ENCODE measurements at regions not wholly inside any gene's neighbourhood (a gene's known extent, or its start where the extent isn't known, plus 50 kb on each side); places are given as distances from the start of the nearest gene placed in this dataset.

DNA sequence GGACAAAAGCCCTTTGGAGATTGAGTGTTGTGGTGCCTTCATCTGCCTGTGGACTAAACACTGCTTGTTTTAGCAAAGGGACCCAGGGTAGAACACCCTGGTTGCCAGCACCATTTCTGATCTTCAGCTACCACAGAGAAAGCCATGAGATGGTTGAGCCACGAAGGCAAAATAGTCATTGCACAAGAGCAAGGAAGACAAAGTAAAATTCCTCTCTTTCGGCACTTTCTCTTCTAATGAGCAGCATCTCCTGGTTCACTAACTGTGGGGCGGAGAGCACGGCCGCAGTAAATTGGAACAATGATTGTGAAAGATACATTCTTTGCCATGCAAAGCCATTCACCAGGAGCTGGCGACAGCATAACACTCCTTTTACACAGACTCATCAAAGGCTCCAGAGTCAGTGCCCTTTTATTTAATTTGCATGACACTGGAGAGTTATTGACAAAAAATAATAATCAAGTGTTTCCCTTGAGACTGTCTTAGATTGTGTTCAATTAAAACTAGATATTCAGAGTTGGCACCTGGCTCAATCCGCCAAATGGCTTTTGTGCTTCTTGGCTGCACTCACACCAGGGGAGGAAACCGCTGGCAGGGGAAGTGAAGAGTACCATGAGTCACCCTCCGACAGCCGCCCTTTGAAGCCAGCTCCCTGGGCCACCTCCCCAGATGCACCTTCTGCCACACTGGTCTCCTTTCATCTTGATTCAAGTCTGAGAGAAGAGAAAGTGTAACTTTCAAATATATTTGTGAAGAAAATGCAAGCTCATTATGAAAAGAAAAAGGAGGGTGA, 100.5 kb upstream of the MEIS1 start:
- Histone ChIP-seq H3K9ac (ENCODE audit: low read length) (no peak overlapping the region), H3K4me3 (ENCODE audit: low read depth in 1 of 2, low read length in 2 of 2) (no peak overlapping the region), H3K27ac (ENCODE audit: low read depth, low read length) (no peak overlapping the region), H3K9me3 (ENCODE audit: low read length) (no peaks in the 10 kb centered on the region), H3K36me3 (ENCODE audit: insufficient read depth, low read length) (no peaks in the 10 kb centered on the region), H3K27me3 (ENCODE audit: control insufficient read depth in 1 of 2, insufficient read depth in 2 of 2, low read length in 2 of 2) (no peaks in the 10 kb centered on the region), H3K4me1 (ENCODE audit: insufficient read depth, low read length) (no peaks in the 10 kb centered on the region)

GRCh38 chr2:66331176-66331575, 103.7 kb upstream of the MEIS1 start:
- no peak overlapping the region for H3K9ac ChIP-seq (ENCODE audit: low read length)

DNA sequence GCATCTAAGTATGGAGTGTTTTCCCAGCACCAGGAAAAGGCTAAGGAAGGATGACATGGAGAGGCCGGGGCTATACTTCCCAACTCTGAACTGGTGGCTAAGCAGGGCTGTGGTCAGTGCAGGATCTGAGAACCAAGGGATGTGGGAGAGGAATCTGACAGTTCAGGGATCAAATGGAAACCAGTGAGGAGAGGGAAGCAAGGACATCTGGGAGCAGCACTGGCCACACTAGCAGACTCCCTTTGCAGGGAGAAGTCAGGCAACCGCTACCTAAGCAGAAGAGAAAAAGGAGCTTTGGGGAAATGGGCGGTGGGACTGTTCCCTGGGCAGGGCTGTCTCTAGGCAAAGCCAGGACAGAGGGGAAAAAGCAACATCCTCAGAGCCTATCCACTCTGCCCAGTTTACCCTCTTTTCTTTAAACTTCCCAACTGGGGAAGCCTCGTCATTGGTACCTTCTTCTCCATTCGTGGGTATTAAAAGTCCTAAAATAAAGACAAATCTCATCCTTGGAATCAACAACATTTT, 105.8 kb upstream of the MEIS1 start:
- no peak overlapping the region for H3K9ac ChIP-seq (ENCODE audit: low read length)
- no peak overlapping the region for H3K27ac ChIP-seq (ENCODE audit: low read depth, low read length)
- no peaks in the 10 kb centered on the region for H3K27me3 ChIP-seq (ENCODE audit: control insufficient read depth in 1 of 2, insufficient read depth in 2 of 2, low read length in 2 of 2)
- H3K9me3 ChIP-seq (ENCODE audit: low read length): no peaks in the 10 kb centered on the region
- no peak overlapping the region for H3K4me3 ChIP-seq (ENCODE audit: low read depth in 1 of 2, low read length in 2 of 2)
- no peaks in the 10 kb centered on the region for H3K36me3 ChIP-seq (ENCODE audit: insufficient read depth, low read length)
- peaks cover 7% of the 10 kb centered on the region for H3K4me1 ChIP-seq (ENCODE audit: insufficient read depth, low read length)

More at GRCh38 chr2:66331176-66331575, 103.7 kb upstream of the MEIS1 start:
- H3K36me3 ChIP-seq (ENCODE audit: insufficient read depth, low read length): no peaks in the 10 kb centered on the region
- H3K27me3 ChIP-seq (ENCODE audit: control insufficient read depth in 1 of 2, insufficient read depth in 2 of 2, low read length in 2 of 2): no peaks in the 10 kb centered on the region
- H3K9me3 ChIP-seq (ENCODE audit: low read length): no peaks in the 10 kb centered on the region
- H3K27ac ChIP-seq (ENCODE audit: low read depth, low read length): no peak overlapping the region
- no peak overlapping the region for H3K4me3 ChIP-seq (ENCODE audit: low read depth in 1 of 2, low read length in 2 of 2)
- no peaks in the 10 kb centered on the region for H3K4me1 ChIP-seq (ENCODE audit: insufficient read depth, low read length)

GRCh38 chr2:66327066-66327740, 107.7 kb upstream of the MEIS1 start:
- peaks cover 20% of the 10 kb centered on the region for H3K4me1 ChIP-seq (ENCODE audit: insufficient read depth, low read length)

DNA sequence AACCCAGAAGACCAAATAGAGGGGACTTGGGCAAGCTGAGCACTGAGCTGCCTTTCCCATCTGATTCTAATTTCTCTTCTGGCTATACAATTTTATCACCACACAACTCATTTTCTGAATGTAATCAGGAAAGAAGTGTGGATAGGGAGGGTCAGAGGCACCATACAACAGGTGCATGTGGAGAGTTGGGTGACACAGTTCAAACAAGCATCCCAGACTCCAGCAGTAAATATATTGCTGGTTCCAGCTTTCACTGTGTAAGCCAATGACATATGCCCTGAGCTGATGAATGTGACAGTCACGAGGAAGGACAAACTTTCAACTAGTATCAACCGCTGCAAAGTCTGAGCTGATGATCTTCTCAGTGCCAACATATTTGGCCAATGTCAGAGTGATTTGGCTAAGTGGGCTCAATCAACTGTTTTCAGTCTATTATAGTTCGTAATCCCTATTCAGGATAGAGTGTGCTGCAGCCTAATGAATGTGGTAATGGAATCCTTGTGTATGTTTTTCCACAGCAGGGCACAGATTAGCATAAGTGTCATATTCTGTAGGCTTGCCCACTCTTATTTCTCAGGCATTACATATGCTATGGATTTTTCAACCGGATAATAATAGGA, 109.9 kb upstream of the MEIS1 start:
- Histone ChIP-seq H3K4me3 (ENCODE audit: low read depth in 1 of 2, low read length in 2 of 2) (no peak overlapping the region), H3K9me3 (ENCODE audit: low read length) (no peaks in the 10 kb centered on the region), H3K36me3 (ENCODE audit: insufficient read depth, low read length) (no peaks in the 10 kb centered on the region), H3K4me1 (ENCODE audit: insufficient read depth, low read length) (peaks cover 20% of the 10 kb centered on the region), H3K9ac (ENCODE audit: low read length) (no peak overlapping the region), H3K27ac (ENCODE audit: low read depth, low read length) (no peak overlapping the region), H3K27me3 (ENCODE audit: control insufficient read depth in 1 of 2, insufficient read depth in 2 of 2, low read length in 2 of 2) (no peaks in the 10 kb centered on the region)

More at GRCh38 chr2:66327066-66327740, 107.7 kb upstream of the MEIS1 start:
- Histone ChIP-seq H3K27ac (ENCODE audit: low read depth, low read length) (no peak overlapping the region), H3K9me3 (ENCODE audit: low read length) (no peaks in the 10 kb centered on the region), H3K27me3 (ENCODE audit: control insufficient read depth in 1 of 2, insufficient read depth in 2 of 2, low read length in 2 of 2) (no peaks in the 10 kb centered on the region), H3K36me3 (ENCODE audit: insufficient read depth, low read length) (no peaks in the 10 kb centered on the region), H3K9ac (ENCODE audit: low read length) (no peak overlapping the region), H3K4me3 (ENCODE audit: low read depth in 1 of 2, low read length in 2 of 2) (no peak overlapping the region)

- no peaks in the 10 kb centered on the region for H3K9me3 ChIP-seq (ENCODE audit: low read length)
Observed at GRCh38 chr2:66324356-66324755, 110.6 kb upstream of the MEIS1 start.

DNA sequence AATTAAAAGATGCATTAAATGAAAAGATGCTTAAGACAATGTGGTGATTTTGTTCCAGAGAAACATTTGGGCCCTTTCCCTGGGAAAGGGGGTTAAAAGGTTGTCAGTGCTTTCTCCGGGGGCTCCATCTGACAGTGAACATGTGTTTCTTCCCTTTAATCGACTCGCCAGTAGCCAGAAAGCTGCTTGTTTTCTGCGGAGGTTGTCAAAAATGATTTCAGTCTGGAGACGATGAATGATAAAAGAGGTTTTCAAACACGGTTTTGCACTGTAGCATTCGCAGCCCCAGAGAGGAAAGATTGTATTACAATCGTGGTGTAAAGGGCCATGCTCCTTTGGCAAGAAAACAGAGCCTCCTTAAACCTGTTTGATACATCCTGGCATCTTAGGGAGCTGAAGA, 111.5 kb upstream of the MEIS1 start:
- no peak overlapping the region for H3K9ac ChIP-seq (ENCODE audit: low read length)
- H3K27me3 ChIP-seq (ENCODE audit: control insufficient read depth in 1 of 2, insufficient read depth in 2 of 2, low read length in 2 of 2): no peaks in the 10 kb centered on the region
- H3K27ac ChIP-seq (ENCODE audit: low read depth, low read length): no peak overlapping the region
- no peak overlapping the region for H3K4me3 ChIP-seq (ENCODE audit: low read depth in 1 of 2, low read length in 2 of 2)
- H3K36me3 ChIP-seq (ENCODE audit: insufficient read depth, low read length): no peaks in the 10 kb centered on the region
- peaks cover 20% of the 10 kb centered on the region for H3K4me1 ChIP-seq (ENCODE audit: insufficient read depth, low read length)
- H3K9me3 ChIP-seq (ENCODE audit: low read length): no peaks in the 10 kb centered on the region

More at GRCh38 chr2:66324356-66324755, 110.6 kb upstream of the MEIS1 start:
- no peaks in the 10 kb centered on the region for H3K36me3 ChIP-seq (ENCODE audit: insufficient read depth, low read length)
- no peak overlapping the region for H3K4me3 ChIP-seq (ENCODE audit: low read depth in 1 of 2, low read length in 2 of 2)
- no peaks in the 10 kb centered on the region for H3K27me3 ChIP-seq (ENCODE audit: control insufficient read depth in 1 of 2, insufficient read depth in 2 of 2, low read length in 2 of 2)
- no peak overlapping the region for H3K9ac ChIP-seq (ENCODE audit: low read length)
- H3K4me1 ChIP-seq (ENCODE audit: insufficient read depth, low read length): peaks cover 20% of the 10 kb centered on the region
- H3K27ac ChIP-seq (ENCODE audit: low read depth, low read length): no peak overlapping the region

DNA sequence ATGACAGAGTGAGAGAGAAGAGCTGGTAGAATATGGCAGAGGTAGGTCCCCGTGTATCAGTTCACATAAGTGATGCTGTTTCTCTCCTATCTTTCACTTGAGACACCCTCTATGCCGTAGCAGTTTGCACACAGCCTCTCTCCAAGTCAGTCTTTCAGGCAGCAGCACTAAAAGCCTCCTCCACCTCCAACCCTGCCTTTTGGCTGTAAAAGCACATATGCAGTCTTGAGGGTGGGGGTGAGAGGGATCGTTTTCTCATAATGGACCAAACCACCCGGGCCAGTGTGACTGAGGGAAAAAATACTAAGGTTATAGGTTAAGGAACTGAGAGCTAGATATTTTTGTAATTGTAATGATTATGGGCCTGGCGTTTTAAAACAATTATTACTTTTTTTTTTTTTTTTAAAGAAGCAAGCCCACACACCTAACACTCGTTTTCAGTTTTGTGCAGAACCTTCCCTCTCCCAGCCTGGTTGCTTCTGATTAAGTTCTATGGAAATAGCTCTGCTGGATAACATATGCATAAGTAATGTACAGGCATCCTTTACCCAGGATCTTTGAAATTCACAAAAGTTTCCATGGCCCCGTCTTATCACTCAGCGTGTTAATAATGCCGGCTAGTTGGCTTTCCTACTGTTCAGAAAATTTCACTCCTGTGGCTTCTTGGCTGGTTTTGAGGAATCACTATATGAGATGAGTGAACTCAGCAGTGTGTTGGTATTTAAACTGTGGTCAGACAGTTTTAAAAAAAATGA, 112.2 kb upstream of the MEIS1 start:
- H3K4me3 ChIP-seq (ENCODE audit: low read depth in 1 of 2, low read length in 2 of 2): no peak overlapping the region

DNA sequence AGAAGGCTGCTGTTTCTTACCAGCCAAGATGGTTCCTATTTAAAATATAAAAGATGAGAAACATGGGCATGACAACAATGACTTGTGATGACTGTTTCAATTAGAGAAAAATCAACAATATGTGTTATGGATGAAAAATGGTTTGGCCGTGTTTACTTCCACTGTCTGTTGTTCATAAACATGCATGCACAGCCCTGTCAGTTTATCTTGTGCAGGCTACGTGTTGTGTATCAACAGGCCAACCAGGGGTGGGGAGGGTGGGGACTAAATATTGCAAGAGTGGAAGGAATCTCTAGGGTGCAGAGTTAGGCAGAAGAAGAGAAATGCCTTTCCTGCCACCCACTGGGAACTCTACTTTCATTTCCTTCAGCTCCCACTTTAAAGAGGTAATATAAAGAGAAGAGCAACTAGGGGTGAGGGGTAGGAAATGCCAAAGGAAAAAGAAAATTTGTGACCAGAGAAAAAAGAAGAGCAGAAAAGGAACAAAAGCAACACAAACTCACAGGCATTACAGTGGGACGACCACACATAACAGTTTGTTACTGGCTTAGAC, 116.8 kb upstream of the MEIS1 start:
- H3K27me3 ChIP-seq (ENCODE audit: control insufficient read depth in 1 of 2, insufficient read depth in 2 of 2, low read length in 2 of 2): no peaks in the 10 kb centered on the region
- no peak overlapping the region for H3K9ac ChIP-seq (ENCODE audit: low read length)
- no peaks in the 10 kb centered on the region for H3K36me3 ChIP-seq (ENCODE audit: insufficient read depth, low read length)
- H3K4me1 ChIP-seq (ENCODE audit: insufficient read depth, low read length): peaks cover 2% of the 10 kb centered on the region
- no peak overlapping the region for H3K4me3 ChIP-seq (ENCODE audit: low read depth in 1 of 2, low read length in 2 of 2)
- no peak overlapping the region for H3K27ac ChIP-seq (ENCODE audit: low read depth, low read length)
- H3K9me3 ChIP-seq (ENCODE audit: low read length): peaks cover under 1% of the 10 kb centered on the region

More for the DNA sequence above, 112.2 kb upstream of the MEIS1 start:
- Histone ChIP-seq H3K36me3 (ENCODE audit: insufficient read depth, low read length) (no peaks in the 10 kb centered on the region), H3K27ac (ENCODE audit: low read depth, low read length) (no peak overlapping the region), H3K4me1 (ENCODE audit: insufficient read depth, low read length) (peaks cover 20% of the 10 kb centered on the region), H3K9ac (ENCODE audit: low read length) (no peak overlapping the region), H3K9me3 (ENCODE audit: low read length) (no peaks in the 10 kb centered on the region), H3K27me3 (ENCODE audit: control insufficient read depth in 1 of 2, insufficient read depth in 2 of 2, low read length in 2 of 2) (no peaks in the 10 kb centered on the region)

DNA sequence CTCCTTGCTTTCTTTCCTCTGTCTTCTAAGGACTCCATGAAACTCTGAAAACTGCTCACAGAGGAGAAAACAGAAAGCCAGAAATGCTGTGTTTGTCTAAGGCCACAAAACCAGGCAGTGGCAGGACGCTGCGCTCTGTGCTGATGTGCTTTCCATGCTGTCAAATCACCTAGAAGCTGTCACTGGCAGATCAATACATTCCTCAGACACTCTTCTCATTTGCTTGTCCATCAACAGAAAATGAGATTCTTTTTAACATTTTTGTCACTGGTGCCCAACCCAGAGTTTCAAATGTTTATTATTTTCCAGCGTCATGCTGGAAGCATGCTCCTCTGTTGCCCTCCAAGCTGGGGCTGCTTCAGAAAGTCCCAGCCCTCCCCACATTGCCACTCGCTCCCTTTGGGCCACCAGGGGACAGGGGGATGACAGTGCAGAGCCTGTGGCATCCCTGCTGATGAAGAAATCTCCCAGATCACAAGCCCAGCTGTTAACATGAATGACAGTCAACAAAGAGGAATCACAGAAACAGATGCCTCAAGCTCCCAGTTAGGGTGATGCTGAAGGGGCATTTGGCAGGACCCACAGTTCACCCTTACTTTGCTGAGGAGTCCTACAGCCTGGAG, 117.5 kb upstream of the MEIS1 start:
- no peak overlapping the region for H3K4me3 ChIP-seq (ENCODE audit: low read depth in 1 of 2, low read length in 2 of 2)
- H3K9ac ChIP-seq (ENCODE audit: low read length): no peak overlapping the region
- no peaks in the 10 kb centered on the region for H3K27me3 ChIP-seq (ENCODE audit: control insufficient read depth in 1 of 2, insufficient read depth in 2 of 2, low read length in 2 of 2)
- peaks cover 5% of the 10 kb centered on the region for H3K9me3 ChIP-seq (ENCODE audit: low read length)
- no peak overlapping the region for H3K27ac ChIP-seq (ENCODE audit: low read depth, low read length)
- no peaks in the 10 kb centered on the region for H3K4me1 ChIP-seq (ENCODE audit: insufficient read depth, low read length)
- H3K36me3 ChIP-seq (ENCODE audit: insufficient read depth, low read length): no peaks in the 10 kb centered on the region

All from muscle layer of colon (tissue), 2 donors.